ENCODE measurements at regions not wholly inside any gene's neighbourhood (a gene's known extent, or its start where the extent isn't known, plus 50 kb on each side); places are given as distances from the start of the nearest gene placed in this dataset.
"Not testable (repeated sequence)": the region's sequence is repeated elsewhere in the genome, so short reads cannot be mapped to it uniquely, and the experiment has no call there.

- DNase-seq (ENCODE audit: low spot score): no peak
- Histone ChIP-seq H3K27ac (ENCODE audit: poor library complexity, severe bottlenecking) (no peak overlapping the region), H3K9me3 (ENCODE audit: severe bottlenecking) (no peaks in the 10 kb centered on the region), H3K4me1 (ENCODE audit: insufficient read depth, poor library complexity, severe bottlenecking) (no peaks in the 10 kb centered on the region), H3K27me3 (ENCODE audit: insufficient read depth, poor library complexity, severe bottlenecking) (no peaks in the 10 kb centered on the region), H3K4me3 (ENCODE audit: severe bottlenecking) (no peak overlapping the region), H3K36me3 (ENCODE audit: low read depth) (no peaks in the 10 kb centered on the region)
- no peak for TF ChIP-seq CTCF (IDR thresholded peaks at IDR 0.05; ENCODE audit: poor library complexity, severe bottlenecking)
- ATAC-seq (ENCODE audit: low read depth): no peak
Observed at GRCh38 chr14:84493779-84494178, 1036.2 kb upstream of the FLRT2 start.

- H3K27ac ChIP-seq (ENCODE audit: poor library complexity, severe bottlenecking): no peak overlapping the region
- H3K9me3 ChIP-seq (ENCODE audit: severe bottlenecking): no peaks in the 10 kb centered on the region
- H3K4me3 ChIP-seq (ENCODE audit: severe bottlenecking): no peak overlapping the region
- TF ChIP-seq CTCF (IDR thresholded peaks at IDR 0.05; ENCODE audit: poor library complexity, severe bottlenecking): no peak
- DNase-seq (ENCODE audit: low spot score) (no peak), ATAC-seq (ENCODE audit: low read depth) (no peak)
- H3K36me3 ChIP-seq (ENCODE audit: low read depth): no peaks in the 10 kb centered on the region
- H3K4me1 ChIP-seq (ENCODE audit: insufficient read depth, poor library complexity, severe bottlenecking): no peaks in the 10 kb centered on the region
- H3K27me3 ChIP-seq (ENCODE audit: insufficient read depth, poor library complexity, severe bottlenecking): no peaks in the 10 kb centered on the region
Observed at GRCh38 chr14:84496677-84497076, 1033.3 kb upstream of the FLRT2 start.

- not testable (repeated sequence) for H3K4me1 ChIP-seq (ENCODE audit: insufficient read depth, poor library complexity, severe bottlenecking); H3K27me3 ChIP-seq (ENCODE audit: insufficient read depth, poor library complexity, severe bottlenecking); H3K4me3 ChIP-seq (ENCODE audit: severe bottlenecking); H3K27ac ChIP-seq (ENCODE audit: poor library complexity, severe bottlenecking); DNase-seq (ENCODE audit: low spot score); H3K36me3 ChIP-seq (ENCODE audit: low read depth); H3K9me3 ChIP-seq (ENCODE audit: severe bottlenecking); ATAC-seq (ENCODE audit: low read depth)
Observed at GRCh38 chr14:84512823-84513222, 1017.1 kb upstream of the FLRT2 start.

- DNase-seq (ENCODE audit: low spot score): no peak
- ATAC-seq (ENCODE audit: low read depth): no peak
- H3K4me1 ChIP-seq (ENCODE audit: insufficient read depth, poor library complexity, severe bottlenecking): no peaks in the 10 kb centered on the region
- H3K9me3 ChIP-seq (ENCODE audit: severe bottlenecking): no peaks in the 10 kb centered on the region
- H3K27ac ChIP-seq (ENCODE audit: poor library complexity, severe bottlenecking): no peak overlapping the region
- H3K36me3 ChIP-seq (ENCODE audit: low read depth): no peaks in the 10 kb centered on the region
- no peak overlapping the region for H3K4me3 ChIP-seq (ENCODE audit: severe bottlenecking)
- H3K27me3 ChIP-seq (ENCODE audit: insufficient read depth, poor library complexity, severe bottlenecking): no peaks in the 10 kb centered on the region
- TF ChIP-seq CTCF (IDR thresholded peaks at IDR 0.05; ENCODE audit: poor library complexity, severe bottlenecking): no peak
Observed at GRCh38 chr14:84519836-84520235, 1010.1 kb upstream of the FLRT2 start.

- Histone ChIP-seq H3K27me3 (ENCODE audit: insufficient read depth, poor library complexity, severe bottlenecking) (no peaks in the 10 kb centered on the region), H3K4me1 (ENCODE audit: insufficient read depth, poor library complexity, severe bottlenecking) (no peaks in the 10 kb centered on the region), H3K36me3 (ENCODE audit: low read depth) (no peaks in the 10 kb centered on the region), H3K27ac (ENCODE audit: poor library complexity, severe bottlenecking) (no peak overlapping the region), H3K9me3 (ENCODE audit: severe bottlenecking) (no peaks in the 10 kb centered on the region), H3K4me3 (ENCODE audit: severe bottlenecking) (no peak overlapping the region)
- ATAC-seq (ENCODE audit: low read depth) (no peak), DNase-seq (ENCODE audit: low spot score) (no peak)
- TF ChIP-seq CTCF (IDR thresholded peaks at IDR 0.05; ENCODE audit: poor library complexity, severe bottlenecking): no peak
Observed at GRCh38 chr14:84520711-84521338, 1009.1 kb upstream of the FLRT2 start.

Measured in RWPE2 (cell line).